Uterus (tissue), 3 donors: ENCODE measurements at regions not wholly inside any gene's neighbourhood (a gene's known extent, or its start where the extent isn't known, plus 50 kb on each side); places are given as distances from the start of the nearest gene placed in this dataset.
"Not testable (repeated sequence)": the region's sequence is repeated elsewhere in the genome, so short reads cannot be mapped to it uniquely, and the experiment has no call there.

Experiments used
- DNase-seq, 2 donors: peaks; one replicate each; pipeline ENCODE4 v3.0.0-alpha.2; 2019 to 2020
- H3K27ac ChIP-seq, 2 donors: fragments of 200-600 bp; sonication (generic); 1 replicate in 1 of 2; 2 replicates in 1 of 2; pipeline ENCODE4 v1.5.1; 2016 to 2018
- H3K27me3 ChIP-seq, 2 donors: fragments of 200-600 bp; sonication (generic); one replicate each; pipeline ENCODE4 v1.5.1; 2018 to 2019; ENCODE audit warnings: control low read depth in 1 of 2
- H3K36me3 ChIP-seq, 2 donors: fragments of 200-600 bp; sonication (generic); one replicate each; pipeline ENCODE4 v1.5.1; 2019; ENCODE audit warnings: control low read depth in 1 of 2
- H3K4me1 ChIP-seq, 2 donors: fragments of 200-600 bp; sonication (generic); one replicate each; pipeline ENCODE4 v1.5.1; 2018 to 2019; ENCODE audit warnings: control low read depth in 1 of 2
- H3K4me3 ChIP-seq, 2 donors: fragments of 200-600 bp; sonication (generic); 1 replicate in 1 of 2; 2 replicates in 1 of 2; pipeline ENCODE4 v1.5.1; 2018 to 2019; ENCODE audit warnings: mild to moderate bottlenecking in 1 of 2
- H3K9me3 ChIP-seq, 2 donors: fragments of 200-600 bp; sonication (generic); one replicate each; pipeline ENCODE4 v1.5.1; 2019; ENCODE audit warnings: control low read depth in 1 of 2
- POLR2A ChIP-seq, 2 donors: fragments of 450-650 bp; IDR thresholded peaks; one replicate each; pipeline ENCODE4 v1.6.1; 2016; ENCODE audit warnings: antibody characterized with exemption in 2 of 2, mild to moderate bottlenecking in 1 of 2, moderate library complexity in 1 of 2
- intact Hi-C: fragments of 100-400 bp; cut with DNase I; formaldehyde crosslinking; loops from one replicate; pipeline ENCODE4 v1.15.1; 2023; ENCODE audit warnings: low total_unique reads
- TF ChIP-seq, protein P1 (sequence below), 4 experiments: fragments of 200-600 bp in 2 of 4; fragments of 450-650 bp in 2 of 4; sonication (generic) in 2 of 4; IDR thresholded peaks; one replicate each; pipeline ENCODE4 v1.5.1; 2016 to 2019; ENCODE audit warnings: antibody characterized with exemption in 4 of 4, mild to moderate bottlenecking in 2 of 4, moderate library complexity in 1 of 4
- donor health status: DM: yes; HTN: yes; CAD: no.

DNA sequence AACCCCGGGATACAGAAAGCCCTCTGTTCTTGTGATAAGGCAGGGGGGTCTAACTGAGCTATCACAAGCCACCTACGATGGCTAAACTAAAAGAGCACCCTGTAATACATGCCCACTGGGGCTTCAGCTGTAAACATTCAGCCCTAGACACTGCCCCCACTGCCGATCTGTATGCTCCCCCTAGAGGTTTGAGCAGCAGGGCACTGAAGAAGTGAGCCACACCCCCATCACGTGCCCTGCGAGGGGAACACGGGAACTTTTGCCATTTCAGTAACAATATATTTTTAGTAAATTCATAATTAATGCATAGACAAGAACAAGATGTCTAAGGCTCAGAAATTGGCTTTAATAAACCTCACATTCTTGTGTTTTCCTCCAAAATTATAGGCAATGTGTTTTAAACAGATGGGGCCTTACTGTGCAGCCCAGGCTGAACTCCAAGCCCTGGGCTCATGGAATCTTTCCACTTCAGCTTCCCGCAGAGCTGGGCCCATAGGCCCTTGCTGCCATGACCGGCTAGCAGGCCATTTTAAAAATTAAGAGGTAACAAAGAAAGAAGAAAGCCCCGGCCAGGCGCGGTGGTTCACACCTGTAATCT, 235.3 kb upstream of the SFRP2 start:
- Histone ChIP-seq H3K36me3 (no peaks in the 10 kb centered on the region), H3K9me3 (no peaks in the 10 kb centered on the region), H3K27ac (no peak overlapping the region), H3K4me3 (no peak overlapping the region), H3K4me1 (no peaks in the 10 kb centered on the region), H3K27me3 (no peaks in the 10 kb centered on the region)
- intact Hi-C loops, result no loop called here
- no peak for DNase-seq
- no peak for TF ChIP-seq POLR2A (IDR thresholded peaks at IDR 0.05)
- TF ChIP-seq, protein P1, sequence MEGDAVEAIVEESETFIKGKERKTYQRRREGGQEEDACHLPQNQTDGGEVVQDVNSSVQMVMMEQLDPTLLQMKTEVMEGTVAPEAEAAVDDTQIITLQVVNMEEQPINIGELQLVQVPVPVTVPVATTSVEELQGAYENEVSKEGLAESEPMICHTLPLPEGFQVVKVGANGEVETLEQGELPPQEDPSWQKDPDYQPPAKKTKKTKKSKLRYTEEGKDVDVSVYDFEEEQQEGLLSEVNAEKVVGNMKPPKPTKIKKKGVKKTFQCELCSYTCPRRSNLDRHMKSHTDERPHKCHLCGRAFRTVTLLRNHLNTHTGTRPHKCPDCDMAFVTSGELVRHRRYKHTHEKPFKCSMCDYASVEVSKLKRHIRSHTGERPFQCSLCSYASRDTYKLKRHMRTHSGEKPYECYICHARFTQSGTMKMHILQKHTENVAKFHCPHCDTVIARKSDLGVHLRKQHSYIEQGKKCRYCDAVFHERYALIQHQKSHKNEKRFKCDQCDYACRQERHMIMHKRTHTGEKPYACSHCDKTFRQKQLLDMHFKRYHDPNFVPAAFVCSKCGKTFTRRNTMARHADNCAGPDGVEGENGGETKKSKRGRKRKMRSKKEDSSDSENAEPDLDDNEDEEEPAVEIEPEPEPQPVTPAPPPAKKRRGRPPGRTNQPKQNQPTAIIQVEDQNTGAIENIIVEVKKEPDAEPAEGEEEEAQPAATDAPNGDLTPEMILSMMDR (IDR thresholded peaks at IDR 0.05), result no peak

DNA sequence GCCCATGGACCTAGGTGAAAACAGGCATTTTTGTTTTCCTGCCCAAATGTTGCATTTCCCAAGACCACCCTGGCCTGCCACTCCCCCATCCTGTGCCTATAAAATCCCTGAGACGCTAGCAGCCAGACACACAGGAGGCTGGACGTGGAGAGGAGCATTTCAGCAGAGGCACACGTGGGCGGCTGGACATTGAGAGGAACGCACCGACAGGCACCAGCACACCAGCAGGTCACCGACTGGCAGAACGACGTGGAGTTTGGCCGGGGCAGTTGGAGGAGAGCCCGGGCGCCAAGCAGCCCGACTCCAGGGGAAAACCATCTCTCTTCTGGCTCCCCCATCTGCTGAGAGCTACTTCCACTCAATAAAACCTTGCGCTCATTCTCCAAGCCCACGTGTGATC, 234.8 kb upstream of the SFRP2 start:
- H3K27me3 ChIP-seq, H3K27ac ChIP-seq, DNase-seq, H3K4me1 ChIP-seq, H3K36me3 ChIP-seq, intact Hi-C loops, H3K9me3 ChIP-seq, H3K4me3 ChIP-seq: not testable (repeated sequence)

GRCh38 chr4:154019811-154020210, 230.9 kb upstream of the SFRP2 start:
- no peak overlapping the region for H3K27ac ChIP-seq
- no peaks in the 10 kb centered on the region for H3K9me3 ChIP-seq
- no peaks in the 10 kb centered on the region for H3K4me1 ChIP-seq
- intact Hi-C loops, result no loop called here
- no peaks in the 10 kb centered on the region for H3K36me3 ChIP-seq
- TF ChIP-seq, protein P1 (IDR thresholded peaks at IDR 0.05), result no peak
- no peak for TF ChIP-seq POLR2A (IDR thresholded peaks at IDR 0.05)
- H3K27me3 ChIP-seq, result no peaks in the 10 kb centered on the region
- H3K4me3 ChIP-seq, result no peak overlapping the region
- no peak for DNase-seq

DNA sequence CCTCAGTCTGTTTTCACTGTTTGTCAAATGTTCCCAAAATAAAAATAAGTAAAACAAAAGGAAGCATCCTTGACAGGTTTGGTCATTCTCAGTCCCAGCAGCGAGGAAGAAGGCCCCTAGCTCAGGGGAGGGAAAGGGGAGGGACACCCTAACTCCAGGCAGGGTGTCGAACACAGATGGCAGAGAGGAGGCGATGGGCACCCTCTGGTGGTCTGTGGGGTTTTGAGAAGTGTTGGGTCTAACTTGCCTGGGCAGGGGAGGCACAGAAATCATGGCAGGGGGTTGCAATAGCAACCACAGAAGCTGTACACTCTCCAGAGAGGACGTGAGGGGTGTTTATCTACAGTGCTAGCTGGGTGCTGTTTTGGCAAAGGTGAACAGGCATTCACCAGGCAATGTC, 229.8 kb upstream of the SFRP2 start:
- TF ChIP-seq, protein P1 (IDR thresholded peaks at IDR 0.05), result no peak
- no peak for TF ChIP-seq POLR2A (IDR thresholded peaks at IDR 0.05)
- DNase-seq, result no peak
- intact Hi-C loops, result no loop called here
- H3K27ac ChIP-seq, result no peak overlapping the region
- no peaks in the 10 kb centered on the region for H3K36me3 ChIP-seq
- H3K9me3 ChIP-seq, result no peaks in the 10 kb centered on the region
- H3K27me3 ChIP-seq, result no peaks in the 10 kb centered on the region
- no peak overlapping the region for H3K4me3 ChIP-seq
- no peaks in the 10 kb centered on the region for H3K4me1 ChIP-seq

DNA sequence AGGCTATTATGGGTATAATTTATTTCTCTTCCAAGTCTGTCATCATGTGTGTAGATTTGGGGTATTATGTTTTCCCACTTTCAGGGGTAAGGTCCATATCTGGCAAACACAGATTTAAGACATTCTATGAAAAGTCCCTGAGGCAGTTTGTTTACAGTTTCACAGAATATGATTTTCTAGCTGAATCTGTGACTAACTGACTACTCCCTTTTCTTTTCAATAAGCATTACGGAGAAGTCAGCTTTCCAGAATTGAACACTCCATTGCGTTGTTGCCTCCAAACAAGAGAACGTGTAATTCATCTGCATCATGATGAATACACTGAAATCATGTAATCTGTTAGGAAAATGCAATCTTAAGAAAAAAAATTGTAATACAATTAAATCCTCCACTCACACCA, 226.7 kb upstream of the SFRP2 start:
- Histone ChIP-seq H3K27ac (no peak overlapping the region), H3K36me3 (no peaks in the 10 kb centered on the region), H3K4me3 (no peak overlapping the region), H3K9me3 (no peaks in the 10 kb centered on the region), H3K4me1 (no peaks in the 10 kb centered on the region), H3K27me3 (no peaks in the 10 kb centered on the region)
- intact Hi-C loops, result no loop called here
- no peak for DNase-seq
- TF ChIP-seq, protein P1 (IDR thresholded peaks at IDR 0.05), result no peak
- no peak for TF ChIP-seq POLR2A (IDR thresholded peaks at IDR 0.05)
